Stimulated activated CD8-positive, alpha-beta memory T cell treated with anti-CD3 and anti-CD28 coated beads, Interleukin-12 subunit alpha, Interleukin-12 subunit beta, amount 100 ng/mL, for 24 hours (primary cell): ENCODE measurements at regions not wholly inside any gene's neighbourhood (a gene's known extent, or its start where the extent isn't known, plus 50 kb on each side); places are given as distances from the start of the nearest gene placed in this dataset.

ENCODE experiments used
- DNase-seq: peaks from one replicate; pipeline ENCODE4 v3.0.0-alpha.2; 2020; ENCODE audit errors: extremely low read depth

DNA sequence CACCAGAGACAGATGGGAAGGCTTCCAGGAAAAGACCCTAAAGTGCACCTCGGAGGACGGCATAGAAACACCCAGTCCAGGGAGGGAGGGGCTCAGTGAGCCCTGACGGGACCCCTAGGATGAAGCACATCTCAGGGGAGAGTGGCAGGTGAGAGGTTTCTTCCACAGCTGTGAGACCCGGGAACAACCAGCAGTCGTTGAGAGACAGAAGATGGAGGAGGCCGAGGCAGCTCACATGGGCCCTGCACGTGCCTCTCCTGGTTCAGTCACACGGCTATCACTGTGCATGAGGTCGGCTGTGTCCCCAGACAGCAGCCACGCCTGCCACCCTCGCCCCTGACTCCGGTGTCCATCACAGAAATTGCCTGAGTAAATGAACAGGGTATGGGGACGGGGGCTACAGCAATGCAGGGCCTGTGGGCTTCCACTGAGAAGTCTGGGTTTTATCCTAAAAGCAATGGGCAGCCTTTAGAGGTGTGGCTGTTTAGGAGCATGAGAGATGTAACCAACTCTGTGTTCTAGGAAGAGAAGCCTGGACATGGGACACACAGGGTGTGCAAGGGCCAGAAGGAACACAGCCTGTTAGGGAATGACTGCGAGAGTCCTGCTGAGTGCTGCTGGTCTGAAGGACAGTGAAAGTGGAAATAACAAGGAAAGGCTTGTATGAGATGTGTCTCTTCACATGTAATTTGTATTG is 102.0 kb downstream of the TMEM18 start:
- DNase-seq = no peak

DNA sequence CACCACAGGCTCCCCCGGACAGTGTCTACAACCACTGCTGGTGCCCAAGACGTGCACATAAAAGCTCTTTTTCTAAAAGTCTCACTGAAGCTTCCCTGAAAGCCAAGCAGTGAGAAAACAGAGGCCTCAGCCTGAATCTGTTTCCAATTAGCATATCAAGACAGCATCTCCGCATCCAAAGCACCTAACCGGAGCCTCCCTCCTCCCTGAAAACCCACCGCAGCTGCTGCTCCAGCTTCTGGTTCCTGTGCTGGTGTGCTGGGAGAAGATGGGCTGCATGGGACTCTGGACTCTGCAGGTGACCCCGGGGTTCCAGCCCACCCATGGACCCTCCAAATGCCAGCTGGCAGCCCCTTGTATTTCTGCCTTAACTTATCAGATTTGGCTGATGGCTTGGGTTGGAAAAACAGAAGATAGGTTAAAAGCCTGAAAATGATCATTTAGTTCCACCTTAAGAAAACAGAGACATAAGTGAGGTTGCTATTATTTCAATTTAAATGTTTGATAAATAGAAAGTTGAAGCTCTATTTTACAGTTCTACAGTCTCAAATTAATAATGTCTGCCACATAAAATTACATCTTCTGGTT is 103.3 kb downstream of the TMEM18 start:
- no peak for DNase-seq

DNA sequence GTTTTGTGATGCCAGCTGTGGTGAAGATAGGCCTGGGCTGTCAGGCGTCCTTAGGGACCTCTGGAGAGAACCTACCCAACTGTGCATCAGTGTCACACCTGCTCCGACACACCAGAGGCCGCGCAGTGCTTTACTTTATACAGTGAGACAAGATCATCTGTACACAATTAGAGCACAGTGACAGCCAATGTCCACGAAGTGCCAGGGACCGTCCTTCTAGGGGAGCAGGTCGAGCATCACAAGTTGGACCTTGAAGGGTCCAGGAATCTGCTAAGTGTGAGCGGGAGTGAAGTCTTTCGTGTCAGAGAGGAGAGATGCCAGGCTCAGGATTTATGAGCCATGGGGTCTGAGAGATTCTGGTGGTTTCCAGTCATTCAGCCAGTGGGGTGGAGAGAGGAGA is 104.2 kb downstream of the TMEM18 start:
- DNase-seq = no peak

DNA sequence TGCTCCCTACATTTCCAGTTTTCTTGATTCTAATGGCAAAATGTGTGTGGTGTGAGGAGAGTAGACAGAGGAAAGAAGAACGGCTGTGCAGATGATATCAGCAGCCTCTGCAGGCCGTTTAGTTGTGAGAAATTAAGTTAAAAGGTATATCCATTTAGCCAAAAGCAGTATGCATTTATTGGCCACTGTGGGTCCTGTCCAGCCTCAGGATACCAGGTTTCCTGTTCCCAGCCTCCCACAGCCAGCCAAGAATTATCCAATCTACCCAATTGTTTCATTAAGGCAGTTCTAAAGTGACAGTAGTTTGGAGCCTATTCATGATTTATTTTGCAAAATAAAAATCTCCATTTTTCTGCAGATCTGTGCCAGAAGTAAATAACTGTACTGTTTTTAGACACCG is 107.5 kb downstream of the TMEM18 start:
- DNase-seq = no peak

DNA sequence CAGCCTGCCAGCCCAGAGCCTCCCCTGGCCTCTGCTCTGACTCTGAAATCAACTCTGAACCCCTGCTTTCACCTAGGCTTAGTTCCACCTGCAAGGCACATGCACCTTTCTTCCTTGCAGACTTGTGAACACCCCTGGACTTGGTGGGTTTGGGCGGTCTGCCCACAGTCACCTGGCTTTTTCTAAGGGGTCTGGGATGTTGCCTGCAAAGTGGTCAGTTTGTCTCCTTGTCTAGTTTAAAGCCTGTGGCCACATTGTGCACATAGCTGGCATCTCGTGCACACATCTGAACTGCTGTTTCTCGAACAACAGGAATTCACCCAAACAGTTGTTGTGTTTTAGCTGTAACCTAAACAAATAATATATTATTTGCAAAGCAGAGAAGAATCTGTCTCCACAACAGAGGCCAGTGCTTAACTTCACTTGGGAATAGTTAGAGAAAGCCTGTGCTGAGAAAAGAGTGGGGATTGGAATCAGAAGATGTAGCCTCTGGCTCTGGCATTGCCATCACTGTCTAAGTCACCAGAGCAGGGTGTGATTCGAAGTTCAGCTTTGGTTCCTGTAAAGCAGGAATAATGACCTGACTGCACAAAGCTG is 108.5 kb downstream of the TMEM18 start:
- no peak for DNase-seq

DNA sequence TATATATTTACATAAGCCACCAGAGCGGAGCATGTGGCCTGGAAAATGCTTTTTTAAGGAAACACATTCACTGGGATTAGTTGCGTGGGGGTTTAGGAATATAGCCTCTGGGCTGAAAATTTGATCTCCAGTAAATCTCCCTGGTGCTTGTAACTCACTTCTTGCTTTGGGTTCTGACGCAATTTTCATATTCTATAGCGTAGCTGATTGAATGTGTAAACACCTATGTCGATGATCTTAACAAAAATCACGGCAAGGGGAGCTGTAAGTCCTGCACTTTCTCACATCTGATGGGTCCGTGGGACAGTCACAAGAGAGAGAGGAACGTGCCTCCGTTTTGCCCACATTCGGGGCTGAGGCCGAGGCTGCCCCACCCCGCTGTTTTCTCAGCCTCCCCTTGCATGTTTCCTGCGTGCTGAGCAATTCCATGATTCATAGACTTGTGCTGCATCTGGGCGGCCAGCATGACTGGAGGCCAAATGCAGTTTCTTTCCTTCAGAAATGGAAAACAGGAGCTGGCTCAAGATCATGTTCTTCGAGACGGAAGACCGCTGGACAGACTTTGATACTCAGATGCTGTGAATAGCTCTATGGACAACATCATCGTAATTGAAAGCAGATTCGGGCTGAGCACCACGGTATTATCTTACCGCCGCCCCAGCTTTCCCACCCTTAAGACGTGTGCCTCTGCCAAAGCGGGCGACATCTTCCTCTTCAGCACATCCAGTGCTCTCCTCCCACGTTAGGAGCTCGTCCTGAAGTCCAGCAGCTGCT is 109.2 kb downstream of the TMEM18 start:
- no peak for DNase-seq

DNA sequence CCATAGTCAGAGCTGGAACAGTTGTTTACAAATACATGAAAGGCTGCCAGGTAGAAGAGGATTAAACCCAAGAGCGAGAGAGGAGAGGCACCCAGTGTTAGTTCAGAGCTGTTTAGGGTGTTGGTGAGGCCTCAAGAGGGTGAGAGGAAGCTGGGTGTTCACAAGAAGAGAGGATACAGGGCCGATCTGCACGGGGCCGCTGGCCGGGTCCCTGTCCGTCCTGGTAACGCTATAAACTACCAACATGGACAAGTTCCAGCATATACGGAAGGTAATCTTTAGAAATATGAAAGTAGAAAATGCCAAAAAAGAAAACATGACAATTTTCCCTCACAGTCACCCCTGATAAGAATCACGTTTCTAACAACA is 109.7 kb downstream of the TMEM18 start:
- DNase-seq = no peak

DNA sequence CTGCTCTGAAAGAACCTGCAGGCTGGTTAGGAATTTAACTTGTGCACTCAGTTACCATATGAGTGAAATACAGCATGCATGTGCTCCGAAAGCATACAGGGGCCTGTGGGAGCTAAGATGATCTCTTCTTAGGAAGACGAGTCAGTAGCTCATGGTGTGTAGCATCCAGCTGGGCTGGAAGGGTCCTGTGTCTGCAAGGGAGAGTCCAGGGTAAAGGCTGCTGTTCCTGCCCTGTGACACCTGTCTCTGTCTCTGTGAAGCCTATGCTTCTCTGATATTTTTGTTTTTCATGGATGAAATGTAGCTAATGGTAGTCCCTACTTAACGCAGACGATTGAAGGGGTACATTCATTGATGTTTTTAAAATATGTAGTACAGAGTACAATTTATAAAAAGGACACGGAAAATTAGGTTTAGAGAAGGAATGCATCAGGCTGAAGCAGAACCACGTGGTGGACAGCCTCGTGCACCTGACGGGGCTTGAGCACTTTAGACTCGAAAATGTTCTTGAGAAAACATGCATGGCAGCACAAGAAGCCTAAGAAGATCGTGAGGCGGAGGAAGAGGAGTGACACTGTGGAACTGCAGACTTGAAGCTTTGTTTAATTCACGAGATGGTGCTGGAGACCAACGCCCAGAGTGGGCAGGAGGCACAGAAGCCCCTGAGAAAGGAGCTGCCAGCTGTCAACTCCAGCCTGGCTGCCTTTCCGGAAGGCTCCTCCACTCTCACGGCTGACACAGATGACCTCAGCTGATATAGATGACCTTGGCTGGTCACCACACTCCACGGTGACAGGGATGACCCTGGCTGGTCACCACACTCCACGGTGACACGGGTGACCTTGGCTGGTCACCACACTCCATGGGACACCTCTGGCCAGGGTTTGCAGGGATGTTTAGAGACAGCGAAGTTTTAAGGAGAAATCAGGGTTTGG is 110.6 kb downstream of the TMEM18 start:
- DNase-seq = no peak

DNA sequence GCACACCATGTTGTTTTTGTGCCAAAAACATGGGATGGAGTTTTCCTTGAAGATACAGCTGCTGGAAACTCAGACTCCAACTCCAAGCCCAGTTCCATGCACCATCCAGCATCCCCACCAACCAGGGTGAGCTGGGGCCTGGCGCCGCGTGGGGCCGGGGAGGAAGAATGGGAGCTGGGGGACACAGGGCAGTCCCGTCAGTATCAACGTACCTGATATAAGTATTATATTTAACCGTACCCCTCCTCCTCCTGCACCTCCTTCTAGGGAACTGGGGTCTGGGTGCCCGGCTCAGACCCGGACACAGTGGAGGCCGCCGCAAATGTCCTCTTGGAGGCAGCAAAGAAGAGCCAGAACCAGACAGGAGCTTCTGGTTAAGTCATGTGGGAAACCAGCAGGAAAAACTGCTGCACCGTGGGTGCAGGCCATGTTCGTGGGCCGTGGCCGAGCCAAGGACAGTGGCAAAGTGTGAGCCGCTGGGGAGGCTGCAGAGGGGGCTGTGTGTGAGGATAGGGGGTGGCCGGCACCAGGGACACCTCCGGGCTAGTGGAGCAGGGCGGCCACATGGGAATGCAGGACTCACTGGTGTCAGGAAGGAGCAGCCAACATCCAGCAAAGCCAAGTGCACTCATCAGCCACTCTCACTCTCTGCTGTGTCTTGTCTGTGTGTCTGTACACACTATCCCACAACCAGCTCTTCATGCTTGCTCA is 112.6 kb downstream of the TMEM18 start:
- no peak for DNase-seq

DNA sequence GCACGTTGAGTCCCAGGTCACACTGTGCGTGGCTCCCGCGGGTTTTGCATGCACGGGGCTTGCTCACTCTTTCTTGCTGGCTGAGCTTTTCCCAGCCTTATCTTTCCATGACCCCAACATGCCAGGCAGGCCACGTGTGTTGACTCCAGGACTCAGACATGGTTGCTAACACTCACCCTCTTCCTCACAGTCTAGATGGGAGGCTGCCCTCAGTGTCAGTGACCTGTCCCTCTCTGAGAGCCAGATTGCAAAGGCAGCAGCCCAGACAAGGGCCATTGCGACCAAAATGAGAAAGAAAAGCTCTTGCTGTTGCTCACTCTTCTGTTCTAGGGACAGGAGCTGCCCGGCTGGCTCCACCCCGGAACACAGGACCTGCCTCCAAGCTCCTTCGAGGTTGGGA is 113.7 kb downstream of the TMEM18 start:
- no peak for DNase-seq

DNA sequence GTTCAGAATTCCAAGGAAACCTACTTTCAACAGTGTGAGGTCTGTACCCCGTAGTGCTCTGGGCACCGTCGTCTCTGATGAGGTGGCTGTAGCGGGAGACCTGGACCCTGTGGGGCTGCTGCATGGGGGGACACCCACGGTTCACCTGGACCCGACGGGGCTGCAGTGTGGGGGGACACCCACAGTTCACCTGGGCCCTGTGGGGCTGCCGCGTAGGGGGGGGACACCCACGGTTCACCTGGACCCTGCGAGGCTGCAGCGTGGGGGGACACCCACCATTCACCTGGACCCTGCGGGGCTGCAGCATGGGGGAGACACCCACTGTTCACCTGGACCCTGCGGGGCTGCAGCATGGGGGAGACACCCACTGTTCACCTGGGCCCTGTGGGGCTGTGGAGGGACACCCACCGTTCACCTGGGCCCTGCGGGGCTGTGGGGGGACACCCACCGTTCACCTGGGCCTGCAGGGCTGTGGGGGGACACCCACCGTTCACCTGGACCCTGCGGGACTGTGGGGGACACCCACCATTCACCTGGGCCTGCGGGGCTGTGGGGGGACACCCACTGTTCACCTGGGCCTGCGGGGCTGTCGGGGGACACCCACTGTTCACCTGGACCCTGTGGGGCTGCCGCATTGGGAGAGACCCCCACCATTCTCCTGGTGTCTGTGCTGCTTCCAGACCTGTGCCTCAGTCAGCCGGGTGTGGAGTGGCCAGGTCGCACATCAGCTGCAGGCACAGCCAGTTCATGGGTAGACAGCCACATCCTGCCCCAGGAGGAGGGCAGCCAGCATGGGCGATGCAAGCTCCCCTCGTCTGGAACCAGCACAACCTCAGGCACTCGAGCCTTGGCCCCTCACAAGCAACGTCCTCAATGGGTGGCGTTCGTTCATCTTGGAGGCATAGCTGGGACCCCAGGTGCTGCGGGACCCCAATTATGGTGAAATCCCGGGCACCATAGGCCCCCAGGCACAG is 114.5 kb downstream of the TMEM18 start:
- no peak for DNase-seq

DNA sequence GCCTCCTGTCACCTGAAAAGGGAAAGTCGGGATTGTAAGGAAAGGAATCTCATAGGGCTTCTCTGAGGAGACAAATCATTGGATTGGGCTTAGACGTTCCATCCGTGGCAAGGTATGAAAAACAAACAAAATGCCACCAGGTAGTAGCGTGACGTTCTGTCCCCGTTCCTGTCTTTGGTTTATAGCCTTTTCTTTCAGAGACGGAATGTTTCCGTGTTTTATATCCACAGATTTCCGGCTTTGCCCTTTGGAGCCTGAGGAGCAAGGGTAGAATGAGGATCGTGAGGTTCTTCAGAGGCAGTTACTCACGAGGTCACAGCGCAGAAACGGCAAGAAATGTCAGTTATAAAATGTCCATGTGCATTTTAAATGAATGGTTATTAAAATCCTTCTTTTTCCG is 118.3 kb downstream of the TMEM18 start:
- DNase-seq = no peak

DNA sequence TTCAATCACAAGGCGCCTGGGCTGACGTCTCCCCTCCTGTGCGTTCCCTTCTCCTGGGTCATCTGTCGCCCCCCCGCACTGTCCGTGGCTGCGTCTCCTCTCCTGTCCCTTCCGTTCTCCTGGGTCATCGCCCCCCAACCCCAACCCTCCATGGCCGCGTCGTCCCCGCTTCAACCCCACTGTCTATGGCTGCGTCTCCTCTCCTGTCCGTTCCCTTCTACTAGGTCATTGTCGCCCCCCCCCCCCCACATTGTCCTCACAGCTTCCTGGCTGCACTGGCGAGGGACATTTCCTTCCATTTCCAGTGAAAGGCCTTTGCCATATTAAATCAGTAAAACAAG is 118.9 kb downstream of the TMEM18 start:
- no peak for DNase-seq

DNA sequence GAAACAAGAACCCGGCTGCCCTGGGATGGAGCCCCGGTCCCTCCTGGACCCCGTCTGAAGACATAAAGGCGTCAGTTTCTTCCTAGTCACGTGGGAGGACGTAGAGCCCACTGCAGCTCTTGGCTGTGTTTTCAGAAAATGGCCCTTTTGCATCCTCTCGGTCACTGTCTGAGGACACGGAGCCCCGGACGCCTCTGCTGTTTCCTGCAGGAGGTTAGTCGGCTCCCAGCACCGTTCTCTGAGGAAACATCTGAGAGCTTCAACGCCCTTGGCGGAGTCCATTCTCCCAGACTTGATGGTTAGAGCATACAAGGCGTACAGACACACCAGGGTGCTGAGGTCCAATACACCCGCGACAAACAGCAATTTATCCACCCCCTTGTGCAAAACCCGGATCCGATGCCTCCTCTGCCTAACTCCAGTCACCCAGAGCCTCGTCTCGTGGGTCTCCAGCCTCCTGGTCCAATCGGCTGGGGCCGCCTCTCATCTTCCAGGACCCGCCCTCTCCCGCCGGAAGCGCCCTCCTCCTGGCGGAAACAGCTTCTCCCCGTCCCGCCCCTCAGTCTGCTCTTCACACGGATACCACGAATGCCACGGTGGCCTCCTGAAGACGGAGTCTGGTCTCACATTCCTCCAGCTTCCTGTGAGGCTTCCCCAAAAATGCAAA is 119.4 kb downstream of the TMEM18 start:
- no peak for DNase-seq

DNA sequence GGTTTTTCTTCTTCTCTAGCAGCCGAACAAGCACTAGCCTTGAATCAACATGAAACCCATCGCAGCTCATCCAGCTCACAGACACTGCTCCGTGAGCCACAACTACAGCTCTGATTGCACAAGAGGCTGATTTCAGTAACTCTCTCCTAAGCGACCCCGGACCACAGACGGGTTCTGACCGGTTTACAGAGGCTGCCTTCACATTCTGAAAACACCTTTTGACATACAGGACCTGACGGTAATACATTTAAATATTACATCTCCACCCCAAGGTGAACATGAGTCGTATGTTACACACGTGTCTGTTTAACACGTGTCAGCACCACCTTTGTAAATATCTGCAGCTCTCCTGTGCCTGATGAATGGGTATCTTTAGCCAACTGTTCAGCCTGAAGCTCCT is 120.7 kb downstream of the TMEM18 start:
- DNase-seq = no peak

DNA sequence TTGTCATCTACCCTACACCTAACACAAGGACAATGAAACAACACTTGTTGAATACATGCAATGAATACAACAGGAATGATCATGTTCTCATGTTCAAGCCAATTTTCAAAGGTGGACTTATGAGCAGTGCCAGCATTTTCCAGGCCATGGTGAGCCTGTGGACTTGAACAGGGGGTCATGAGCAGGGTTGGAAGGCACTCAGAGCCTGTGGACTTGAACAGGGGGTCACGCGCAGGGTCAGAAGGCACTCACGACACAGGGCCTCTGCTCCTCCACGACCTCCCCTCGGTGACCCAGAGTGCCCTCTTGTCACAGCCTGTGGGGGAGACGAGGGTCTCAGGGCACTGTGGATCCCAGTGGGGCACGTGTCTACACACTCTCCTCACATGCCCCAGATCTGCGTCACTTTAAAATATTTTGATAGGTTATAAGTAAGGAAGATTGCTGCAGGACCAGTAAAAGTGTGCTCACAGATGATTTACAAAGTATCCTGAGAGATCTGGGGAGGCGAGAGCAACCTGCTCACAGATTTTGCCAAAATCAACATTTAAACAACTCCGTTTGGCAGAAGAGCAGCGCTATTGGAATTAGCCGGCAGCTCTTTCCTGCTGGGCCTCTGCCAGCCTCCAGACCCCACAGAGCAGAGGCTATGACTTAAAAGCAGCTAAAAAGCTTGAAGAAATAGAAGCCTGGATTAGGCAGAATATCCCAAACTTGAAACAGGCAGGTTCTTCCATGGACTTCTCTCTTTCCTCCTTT is 121.9 kb downstream of the TMEM18 start:
- DNase-seq = no peak

DNA sequence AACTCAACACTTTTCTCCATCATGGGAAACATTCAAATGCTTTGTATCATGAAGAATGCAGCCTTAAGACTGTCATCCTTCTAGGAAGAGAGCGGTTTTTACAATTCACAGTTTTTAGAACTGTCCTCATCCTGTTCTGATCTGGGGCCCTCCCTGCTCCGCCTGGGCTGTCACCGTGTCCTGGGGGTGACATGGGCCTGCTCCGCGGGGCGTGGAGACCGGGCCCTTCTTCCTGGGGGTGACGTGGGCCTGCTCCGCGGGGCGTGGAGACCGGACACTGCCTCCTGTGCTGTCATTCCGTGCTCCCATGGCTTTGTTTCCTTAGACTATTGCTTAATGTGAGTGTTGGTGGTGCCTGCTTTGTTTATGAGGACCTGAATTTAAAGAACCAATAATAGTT is 122.8 kb downstream of the TMEM18 start:
- DNase-seq = no peak

DNA sequence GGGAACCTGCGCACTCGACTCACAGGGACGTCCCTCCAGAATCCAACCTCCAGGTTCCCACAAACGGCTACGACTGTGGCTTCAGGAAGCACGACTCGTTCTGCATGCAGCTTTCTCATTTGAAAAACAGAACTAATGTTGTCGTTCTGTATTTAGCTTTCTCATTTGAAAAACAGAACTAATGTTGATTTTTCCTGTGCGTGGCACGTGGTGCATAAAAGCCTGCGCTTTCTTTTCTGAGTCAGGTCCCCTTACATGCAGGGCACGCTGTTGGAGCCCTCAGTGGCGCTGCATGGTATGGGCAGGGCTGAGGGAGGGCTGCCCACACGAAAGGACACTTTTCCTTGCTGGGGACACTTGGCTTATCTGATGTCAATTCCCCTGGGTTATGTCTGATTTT is 124.3 kb downstream of the TMEM18 start:
- DNase-seq = no peak

DNA sequence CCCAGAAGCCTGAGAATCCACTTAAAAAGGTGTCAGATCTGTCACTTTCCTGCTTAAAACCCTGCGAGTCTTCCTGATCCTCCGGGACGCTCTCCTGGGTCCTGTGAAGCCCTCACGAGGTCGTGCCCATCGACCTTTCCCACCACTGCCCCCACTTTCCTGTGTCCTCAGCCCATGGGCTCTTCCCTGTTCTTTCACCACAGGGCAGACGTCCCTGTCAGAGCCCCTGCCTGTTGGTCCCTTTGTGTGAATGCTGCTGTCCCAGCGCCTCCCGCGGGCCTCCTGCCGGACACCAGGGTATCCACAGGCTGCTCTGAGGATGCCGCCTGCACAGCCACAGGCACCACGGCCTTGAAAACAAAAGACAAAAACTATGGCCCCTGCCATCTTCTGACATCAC is 125.6 kb downstream of the TMEM18 start:
- DNase-seq = no peak
